ENCODE measurements at regions not wholly inside any gene's neighbourhood (a gene's known extent, or its start where the extent isn't known, plus 50 kb on each side); places are given as distances from the start of the nearest gene placed in this dataset.

GRCh38 chr9:108483676-108484075, 372.1 kb downstream of the ACTL7B start:
- Histone ChIP-seq H3K36me3 (ENCODE audit: control insufficient read depth in 4 of 4, insufficient read depth in 3 of 4, low read depth in 1 of 4, low read length in 3 of 4) (no peaks in the 10 kb centered on the region), H3K9ac (ENCODE audit: low read depth in 1 of 2, low read length in 2 of 2) (no peak overlapping the region), H3K4me3 (ENCODE audit: low read depth in 1 of 3, low read length in 3 of 3) (no peak overlapping the region), H3K4me1 (ENCODE audit: control insufficient read depth in 4 of 4, insufficient read depth in 4 of 4, low read length in 3 of 4) (no peaks in the 10 kb centered on the region), H3K27me3 (ENCODE audit: control insufficient read depth in 4 of 4, insufficient read depth in 4 of 4, low read length in 3 of 4) (no peaks in the 10 kb centered on the region), H3K27ac (ENCODE audit: low read depth in 1 of 2, low read length in 2 of 2) (no peak overlapping the region), H3K9me3 (ENCODE audit: control insufficient read depth in 4 of 4, low read length in 3 of 4) (no peaks in the 10 kb centered on the region)
- 93% methylated on average over 2 of the region's 2 CpGs for WGBS
- no peak for DNase-seq (ENCODE audit: low spot score)
- TF ChIP-seq RXRA (IDR thresholded peaks at IDR 0.05), result no peak
- no peak for TF ChIP-seq FOXA1 (IDR thresholded peaks at IDR 0.05)
- no peak for TF ChIP-seq REST (IDR thresholded peaks at IDR 0.05)
- TF ChIP-seq FOXA2 (IDR thresholded peaks at IDR 0.05), result no peak
- no peak for TF ChIP-seq CTCF (IDR thresholded peaks at IDR 0.05; ENCODE audit: low read depth, low read length, missing input control)
- TF ChIP-seq HNF4A (conservative IDR thresholded peaks at IDR 0.05), result no peak
- TF ChIP-seq MAX (IDR thresholded peaks at IDR 0.05), result no peak
- no peak for TF ChIP-seq HNF4G (IDR thresholded peaks at IDR 0.05)
- TF ChIP-seq ZBTB33 (IDR thresholded peaks at IDR 0.05), result no peak
- TF ChIP-seq YY1 (IDR thresholded peaks at IDR 0.05), result no peak
- no peak for TF ChIP-seq RAD21 (IDR thresholded peaks at IDR 0.05)
- no peak for TF ChIP-seq JUND (IDR thresholded peaks at IDR 0.05)
- no peak for TF ChIP-seq SP1 (IDR thresholded peaks at IDR 0.05)
- TF ChIP-seq ATF3 (IDR thresholded peaks at IDR 0.05), result no peak
- TF ChIP-seq EGR1 (IDR thresholded peaks at IDR 0.05; ENCODE audit: low read depth in 2 of 2), result no peak
- no peak for TF ChIP-seq TAF1 (conservative IDR thresholded peaks at IDR 0.05)

- no peak for DNase-seq (ENCODE audit: low spot score)
- Histone ChIP-seq H3K27ac (ENCODE audit: low read depth in 1 of 2, low read length in 2 of 2) (no peak overlapping the region), H3K4me3 (ENCODE audit: low read depth in 1 of 3, low read length in 3 of 3) (no peak overlapping the region), H3K4me1 (ENCODE audit: control insufficient read depth in 4 of 4, insufficient read depth in 4 of 4, low read length in 3 of 4) (no peaks in the 10 kb centered on the region), H3K9me3 (ENCODE audit: control insufficient read depth in 4 of 4, low read length in 3 of 4) (no peaks in the 10 kb centered on the region), H3K9ac (ENCODE audit: low read depth in 1 of 2, low read length in 2 of 2) (no peak overlapping the region), H3K27me3 (ENCODE audit: control insufficient read depth in 4 of 4, insufficient read depth in 4 of 4, low read length in 3 of 4) (no peaks in the 10 kb centered on the region), H3K36me3 (ENCODE audit: control insufficient read depth in 4 of 4, insufficient read depth in 3 of 4, low read depth in 1 of 4, low read length in 3 of 4) (no peaks in the 10 kb centered on the region)
- 89% methylated on average over 3 of the region's 3 CpGs for WGBS
- TF ChIP-seq FOXA1 (IDR thresholded peaks at IDR 0.05) (no peak), YY1 (IDR thresholded peaks at IDR 0.05) (no peak), JUND (IDR thresholded peaks at IDR 0.05) (no peak), NR2F2 (IDR thresholded peaks at IDR 0.05) (no peak), RXRA (IDR thresholded peaks at IDR 0.05) (no peak), SP1 (IDR thresholded peaks at IDR 0.05) (no peak), RAD21 (IDR thresholded peaks at IDR 0.05) (no peak), EGR1 (IDR thresholded peaks at IDR 0.05; ENCODE audit: low read depth in 2 of 2) (no peak), MAX (IDR thresholded peaks at IDR 0.05) (no peak), TAF1 (conservative IDR thresholded peaks at IDR 0.05) (no peak), FOXA2 (IDR thresholded peaks at IDR 0.05) (no peak), ZBTB33 (IDR thresholded peaks at IDR 0.05) (no peak), CTCF (IDR thresholded peaks at IDR 0.05; ENCODE audit: low read depth, low read length, missing input control) (no peak), GABPA (IDR thresholded peaks at IDR 0.05 in 1 of 2, conservative IDR thresholded peaks at IDR 0.05 in 1 of 2) (no peak), HNF4G (IDR thresholded peaks at IDR 0.05) (no peak)
Observed at GRCh38 chr9:108479989-108480652, 375.7 kb downstream of the ACTL7B start.
